Eye (tissue), 1 donor: ENCODE measurements at regions not wholly inside any gene's neighbourhood (a gene's known extent, or its start where the extent isn't known, plus 50 kb on each side); places are given as distances from the start of the nearest gene placed in this dataset.
"Not testable (repeated sequence)": the region's sequence is repeated elsewhere in the genome, so short reads cannot be mapped to it uniquely, and the experiment has no call there.

Experiments
- DNase-seq: peaks from one replicate; pipeline ENCODE4 v3.0.0-alpha.2; 2015

- DNase-seq: no peak
These were observed 58.5 kb downstream of the IGLL5 start for GRCh38 chr22:22946131-22946530.

GRCh38 chr22:22948651-22949571 lies 61.3 kb downstream of the IGLL5 start:
- DNase-seq: no peak

- no peak for DNase-seq
These were observed 62.3 kb downstream of the IGLL5 start for GRCh38 chr22:22949953-22950352.

GRCh38 chr22:22951035-22951434 lies 63.4 kb downstream of the IGLL5 start:
- no peak for DNase-seq

- DNase-seq: no peak
These were observed 65.1 kb downstream of the IGLL5 start for GRCh38 chr22:22952531-22953280.

GRCh38 chr22:22953791-22954190 lies 66.2 kb downstream of the IGLL5 start:
- peak; percentile 75 for DNase-seq

GRCh38 chr22:22954656-22955055 lies 67.0 kb downstream of the IGLL5 start:
- DNase-seq: peak; percentile 29

- no peak for DNase-seq
These were observed 67.7 kb downstream of the IGLL5 start for GRCh38 chr22:22955276-22955798.

GRCh38 chr22:22955866-22956535 lies 68.4 kb downstream of the IGLL5 start:
- DNase-seq: peak; percentile 87

GRCh38 chr22:22957090-22957489 lies 69.5 kb downstream of the IGLL5 start:
- no peak for DNase-seq

- DNase-seq: no peak
These were observed 71.0 kb downstream of the IGLL5 start for GRCh38 chr22:22958621-22959020.

GRCh38 chr22:22959147-22959827 lies 71.7 kb downstream of the IGLL5 start:
- peak; percentile 97 for DNase-seq

GRCh38 chr22:22960307-22960706 lies 72.7 kb downstream of the IGLL5 start:
- DNase-seq: no peak

GRCh38 chr22:22961574-22961973 lies 74.0 kb downstream of the IGLL5 start:
- no peak for DNase-seq

- no peak for DNase-seq
These were observed 80.8 kb downstream of the IGLL5 start for GRCh38 chr22:22968366-22968765.

- DNase-seq: not testable (repeated sequence)
These were observed 85.0 kb downstream of the IGLL5 start for GRCh38 chr22:22972605-22973004.

- no peak for DNase-seq
These were observed 85.7 kb downstream of the IGLL5 start for GRCh38 chr22:22973336-22973735.

GRCh38 chr22:22974156-22974555 lies 86.5 kb downstream of the IGLL5 start:
- no peak for DNase-seq

- DNase-seq: no peak
These were observed 87.4 kb downstream of the IGLL5 start for GRCh38 chr22:22974795-22975580.

- DNase-seq: no peak
These were observed 88.7 kb downstream of the IGLL5 start for GRCh38 chr22:22976033-22976922.
